Breast epithelium (tissue), 3 donors: ENCODE measurements at regions not wholly inside any gene's neighbourhood (a gene's known extent, or its start where the extent isn't known, plus 50 kb on each side); places are given as distances from the start of the nearest gene placed in this dataset.
"Not testable (repeated sequence)": the region's sequence is repeated elsewhere in the genome, so short reads cannot be mapped to it uniquely, and the experiment has no call there.

Source experiments
- CTCF ChIP-seq, 3 donors: fragments of 450-650 bp; IDR thresholded peaks; one replicate each; pipeline ENCODE4 v1.5.1; 2016 to 2017; ENCODE audit warnings: antibody characterized with exemption in 3 of 3, mild to moderate bottlenecking in 3 of 3, moderate library complexity in 3 of 3
- POLR2A ChIP-seq: fragments of 450-650 bp; IDR thresholded peaks from one replicate; pipeline ENCODE4 v1.6.1; 2016; ENCODE audit warnings: antibody characterized with exemption, mild to moderate bottlenecking, moderate library complexity

DNA sequence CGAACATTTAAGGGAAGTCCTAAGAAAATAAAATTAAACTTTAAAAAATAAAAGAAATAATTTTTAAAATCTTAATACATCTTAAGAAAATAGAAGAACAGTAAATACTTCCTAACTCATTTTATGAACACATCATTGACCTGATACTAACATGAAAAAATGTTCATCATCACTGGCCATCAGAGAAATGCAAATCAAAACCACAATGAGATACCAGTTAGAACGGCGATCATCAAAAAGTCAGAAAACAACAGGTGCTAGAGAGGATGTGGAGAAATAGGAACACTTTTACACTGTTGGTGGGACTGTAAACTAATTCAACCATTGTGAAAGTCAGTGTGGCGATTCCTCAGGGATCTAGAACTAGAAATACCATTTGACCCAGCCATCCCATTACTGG lies 134.6 kb downstream of the EMB start:
- not testable (repeated sequence) for TF ChIP-seq CTCF (IDR thresholded peaks at IDR 0.05); POLR2A
